GM12875 (cell line): ENCODE measurements at regions not wholly inside any gene's neighbourhood (a gene's known extent, or its start where the extent isn't known, plus 50 kb on each side); places are given as distances from the start of the nearest gene placed in this dataset.

Source experiments
- H3K4me3 ChIP-seq: one replicate; pipeline ENCODE4 v1.5.1; 2011; ENCODE audit warnings: low read depth, low read length, control low read depth
- TF ChIP-seq, protein P1 (sequence below): IDR thresholded peaks from 2 replicates; pipeline ENCODE4 v1.5.1; 2011; ENCODE audit warnings: low read depth, mild to moderate bottlenecking, control low read depth, inconsistent platforms, low read length, moderate library complexity, borderline replicate concordance; ENCODE audit not compliant: insufficient read depth

- H3K4me3 ChIP-seq, result no peak overlapping the region
- TF ChIP-seq, protein P1, sequence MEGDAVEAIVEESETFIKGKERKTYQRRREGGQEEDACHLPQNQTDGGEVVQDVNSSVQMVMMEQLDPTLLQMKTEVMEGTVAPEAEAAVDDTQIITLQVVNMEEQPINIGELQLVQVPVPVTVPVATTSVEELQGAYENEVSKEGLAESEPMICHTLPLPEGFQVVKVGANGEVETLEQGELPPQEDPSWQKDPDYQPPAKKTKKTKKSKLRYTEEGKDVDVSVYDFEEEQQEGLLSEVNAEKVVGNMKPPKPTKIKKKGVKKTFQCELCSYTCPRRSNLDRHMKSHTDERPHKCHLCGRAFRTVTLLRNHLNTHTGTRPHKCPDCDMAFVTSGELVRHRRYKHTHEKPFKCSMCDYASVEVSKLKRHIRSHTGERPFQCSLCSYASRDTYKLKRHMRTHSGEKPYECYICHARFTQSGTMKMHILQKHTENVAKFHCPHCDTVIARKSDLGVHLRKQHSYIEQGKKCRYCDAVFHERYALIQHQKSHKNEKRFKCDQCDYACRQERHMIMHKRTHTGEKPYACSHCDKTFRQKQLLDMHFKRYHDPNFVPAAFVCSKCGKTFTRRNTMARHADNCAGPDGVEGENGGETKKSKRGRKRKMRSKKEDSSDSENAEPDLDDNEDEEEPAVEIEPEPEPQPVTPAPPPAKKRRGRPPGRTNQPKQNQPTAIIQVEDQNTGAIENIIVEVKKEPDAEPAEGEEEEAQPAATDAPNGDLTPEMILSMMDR, result no peak
Observed at GRCh38 chr2:76378140-76378539, 667.4 kb upstream of the GCFC2 start.

DNA sequence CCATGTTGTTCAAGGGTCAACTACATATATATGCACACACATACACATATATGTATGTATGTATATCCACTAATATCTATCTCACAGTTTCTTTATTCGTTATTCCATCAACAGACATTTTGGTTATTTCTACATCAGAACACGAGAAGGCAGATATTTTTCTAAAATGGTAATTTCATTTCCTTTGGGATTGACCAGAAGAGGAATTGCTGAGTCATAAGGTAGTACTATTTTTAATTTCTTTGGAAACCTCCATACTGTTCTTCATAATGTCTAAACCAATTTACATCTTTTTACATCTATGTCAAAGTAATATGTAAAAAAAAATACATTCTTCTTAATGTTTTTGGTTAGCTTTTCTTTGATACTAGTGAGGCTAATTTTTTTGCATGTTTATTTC, 630.7 kb upstream of the GCFC2 start:
- no peak overlapping the region for H3K4me3 ChIP-seq
- TF ChIP-seq, protein P1, result no peak

- H3K4me3 ChIP-seq, result no peak overlapping the region
- TF ChIP-seq, protein P1, result no peak
Observed at GRCh38 chr2:76332871-76333270, 622.2 kb upstream of the GCFC2 start.

- H3K4me3 ChIP-seq, result no peak overlapping the region
- TF ChIP-seq, protein P1, result no peak
Observed at GRCh38 chr2:76330865-76331264, 620.1 kb upstream of the GCFC2 start.

- no peak overlapping the region for H3K4me3 ChIP-seq
- TF ChIP-seq, protein P1, result no peak
Observed at GRCh38 chr2:76326636-76327035, 615.9 kb upstream of the GCFC2 start.

DNA sequence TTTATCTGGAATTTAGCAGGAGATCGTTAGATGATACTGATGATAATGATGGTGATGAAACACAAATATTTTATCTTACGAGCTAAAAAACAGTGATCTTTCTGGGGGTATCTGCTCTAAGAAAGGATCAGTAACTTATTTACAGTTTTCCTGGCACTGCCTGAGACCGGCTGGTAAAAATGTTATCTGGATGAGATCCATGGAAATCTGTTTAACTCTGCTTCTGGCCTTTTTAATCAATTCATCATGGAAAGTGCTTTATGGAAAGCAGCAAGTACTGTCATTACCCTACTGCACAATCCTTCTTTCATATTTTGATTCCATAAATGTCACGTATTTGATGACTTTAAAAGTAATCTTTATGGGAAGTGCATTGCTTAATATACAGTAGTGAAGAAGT, 612.7 kb upstream of the GCFC2 start:
- TF ChIP-seq, protein P1, result no peak
- no peak overlapping the region for H3K4me3 ChIP-seq

DNA sequence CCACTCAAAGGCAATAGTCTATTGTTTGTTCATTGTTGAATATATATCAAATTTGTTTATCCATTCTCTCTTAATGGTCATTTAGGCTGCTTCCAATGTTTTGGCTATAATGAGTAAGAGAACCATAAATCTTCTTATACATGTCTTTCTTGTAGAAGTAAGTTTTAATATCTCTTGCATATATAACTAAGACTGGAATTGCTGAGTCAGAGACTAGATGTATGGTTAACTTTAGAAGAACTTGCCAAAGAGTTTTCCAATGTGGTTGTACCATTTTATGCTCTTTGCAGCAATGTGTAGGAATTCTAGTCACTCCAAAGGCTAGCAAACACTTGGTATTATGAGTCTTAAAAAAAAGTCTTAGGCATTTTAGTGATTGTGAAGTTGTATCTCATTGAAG, 610.0 kb upstream of the GCFC2 start:
- TF ChIP-seq, protein P1, result no peak
- H3K4me3 ChIP-seq, result no peak overlapping the region
